ENCODE measurements at regions not wholly inside any gene's neighbourhood (a gene's known extent, or its start where the extent isn't known, plus 50 kb on each side); places are given as distances from the start of the nearest gene placed in this dataset.

DNA sequence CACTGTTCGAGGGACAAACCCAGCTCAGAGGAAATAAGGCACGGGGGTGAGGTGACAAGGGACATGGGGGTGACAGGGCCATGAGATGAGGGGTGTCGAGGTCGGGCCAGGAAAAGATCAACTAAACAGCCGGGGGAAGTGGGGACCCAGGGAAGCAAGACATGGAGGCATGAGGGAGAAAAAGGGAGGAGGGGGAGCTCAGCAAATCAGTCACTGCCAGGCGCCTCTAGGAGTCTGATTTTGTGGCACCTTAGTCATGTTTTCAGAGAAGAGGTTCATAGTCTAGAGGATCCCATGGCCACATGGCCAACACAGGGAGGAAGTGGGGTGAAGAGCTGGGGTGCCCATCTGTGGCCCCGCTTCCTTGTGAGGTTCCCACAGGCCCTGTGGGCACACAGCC is 814.5 kb downstream of the KCNJ18 start:
- TF ChIP-seq EP300 (IDR thresholded peaks at IDR 0.05; ENCODE audit: borderline replicate concordance) (no peak), TAF1 (IDR thresholded peaks at IDR 0.05; ENCODE audit: low read depth) (no peak), RAD21 (IDR thresholded peaks at IDR 0.05; ENCODE audit: low read depth) (no peak)
- TF ChIP-seq, protein P1, sequence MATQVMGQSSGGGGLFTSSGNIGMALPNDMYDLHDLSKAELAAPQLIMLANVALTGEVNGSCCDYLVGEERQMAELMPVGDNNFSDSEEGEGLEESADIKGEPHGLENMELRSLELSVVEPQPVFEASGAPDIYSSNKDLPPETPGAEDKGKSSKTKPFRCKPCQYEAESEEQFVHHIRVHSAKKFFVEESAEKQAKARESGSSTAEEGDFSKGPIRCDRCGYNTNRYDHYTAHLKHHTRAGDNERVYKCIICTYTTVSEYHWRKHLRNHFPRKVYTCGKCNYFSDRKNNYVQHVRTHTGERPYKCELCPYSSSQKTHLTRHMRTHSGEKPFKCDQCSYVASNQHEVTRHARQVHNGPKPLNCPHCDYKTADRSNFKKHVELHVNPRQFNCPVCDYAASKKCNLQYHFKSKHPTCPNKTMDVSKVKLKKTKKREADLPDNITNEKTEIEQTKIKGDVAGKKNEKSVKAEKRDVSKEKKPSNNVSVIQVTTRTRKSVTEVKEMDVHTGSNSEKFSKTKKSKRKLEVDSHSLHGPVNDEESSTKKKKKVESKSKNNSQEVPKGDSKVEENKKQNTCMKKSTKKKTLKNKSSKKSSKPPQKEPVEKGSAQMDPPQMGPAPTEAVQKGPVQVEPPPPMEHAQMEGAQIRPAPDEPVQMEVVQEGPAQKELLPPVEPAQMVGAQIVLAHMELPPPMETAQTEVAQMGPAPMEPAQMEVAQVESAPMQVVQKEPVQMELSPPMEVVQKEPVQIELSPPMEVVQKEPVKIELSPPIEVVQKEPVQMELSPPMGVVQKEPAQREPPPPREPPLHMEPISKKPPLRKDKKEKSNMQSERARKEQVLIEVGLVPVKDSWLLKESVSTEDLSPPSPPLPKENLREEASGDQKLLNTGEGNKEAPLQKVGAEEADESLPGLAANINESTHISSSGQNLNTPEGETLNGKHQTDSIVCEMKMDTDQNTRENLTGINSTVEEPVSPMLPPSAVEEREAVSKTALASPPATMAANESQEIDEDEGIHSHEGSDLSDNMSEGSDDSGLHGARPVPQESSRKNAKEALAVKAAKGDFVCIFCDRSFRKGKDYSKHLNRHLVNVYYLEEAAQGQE (IDR thresholded peaks at IDR 0.05; ENCODE audit: low read depth): no peak
- TF ChIP-seq, protein P2, sequence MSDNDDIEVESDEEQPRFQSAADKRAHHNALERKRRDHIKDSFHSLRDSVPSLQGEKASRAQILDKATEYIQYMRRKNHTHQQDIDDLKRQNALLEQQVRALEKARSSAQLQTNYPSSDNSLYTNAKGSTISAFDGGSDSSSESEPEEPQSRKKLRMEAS (IDR thresholded peaks at IDR 0.05): no peak

Data from Ishikawa (cell line).